Keratinocyte (primary cell): ENCODE measurements at regions not wholly inside any gene's neighbourhood (a gene's known extent, or its start where the extent isn't known, plus 50 kb on each side); places are given as distances from the start of the nearest gene placed in this dataset.

Experiments
- DNase-seq: peaks from one replicate; pipeline ENCODE4 v3.0.0-alpha.2; 2011; ENCODE audit warnings: low read depth, missing footprints, low spot score
- FAIRE-seq: peaks from 2 replicates; lab custom pipeline; 2011; peaks lifted over from hg19 to GRCh38; lab: Jason Lieb, UNC
- H2AFZ ChIP-seq: 2 replicates; pipeline ENCODE4 v1.6.0; 2012; ENCODE audit warnings: low read length, control low read depth, inconsistent platforms; ENCODE audit not compliant: control insufficient read depth
- H3K27ac ChIP-seq: 2 replicates; pipeline ENCODE4 v1.5.1; 2011; ENCODE audit warnings: low read length; ENCODE audit not compliant: control insufficient read depth, insufficient read depth
- H3K27me3 ChIP-seq: 3 replicates; pipeline ENCODE4 v1.6.0; 2011; ENCODE audit warnings: low read length; ENCODE audit not compliant: control insufficient read depth, insufficient read depth; ENCODE audit errors: extremely low read depth
- H3K36me3 ChIP-seq, 2 experiments: 2 replicates in 1 of 2; 3 replicates in 1 of 2; pipeline ENCODE4 v1.5.1; 2011; ENCODE audit warnings: low read length in 2 of 2, mild to moderate bottlenecking in 1 of 2; ENCODE audit not compliant: control insufficient read depth in 2 of 2, insufficient read depth in 2 of 2; ENCODE audit errors: extremely low read depth in 1 of 2
- H3K4me1 ChIP-seq: 3 replicates; pipeline ENCODE4 v1.5.1; 2011; ENCODE audit warnings: low read length; ENCODE audit not compliant: control insufficient read depth, insufficient read depth; ENCODE audit errors: extremely low read depth
- H3K4me2 ChIP-seq: 3 replicates; pipeline ENCODE4 v1.6.0; 2011; ENCODE audit warnings: low read depth, low read length; ENCODE audit not compliant: control insufficient read depth, insufficient read depth; ENCODE audit errors: extremely low read depth
- H3K4me3 ChIP-seq, 3 experiments: fragments of 200-600 bp in 1 of 3; sonication (generic) in 1 of 3; 2 replicates in 2 of 3; 3 replicates in 1 of 3; pipeline ENCODE4 v1.5.1; 2011 to 2016; ENCODE audit warnings: low read length in 3 of 3, mild to moderate bottlenecking in 3 of 3, control low read depth in 2 of 3, inconsistent platforms in 1 of 3, low read depth in 1 of 3, mixed read lengths in 1 of 3, mixed run types in 1 of 3, moderate library complexity in 1 of 3; ENCODE audit not compliant: control insufficient read depth in 2 of 3, insufficient read depth in 2 of 3; ENCODE audit errors: extremely low read depth in 1 of 3
- H3K79me2 ChIP-seq: 2 replicates; pipeline ENCODE4 v1.6.0; 2012; ENCODE audit warnings: low read length; ENCODE audit not compliant: control insufficient read depth, insufficient read depth
- H3K9ac ChIP-seq: 3 replicates; pipeline ENCODE4 v1.6.0; 2011; ENCODE audit warnings: low read length; ENCODE audit not compliant: control insufficient read depth, insufficient read depth; ENCODE audit errors: extremely low read depth
- H3K9me1 ChIP-seq: 3 replicates; pipeline ENCODE4 v1.6.0; 2011; ENCODE audit warnings: low read length; ENCODE audit not compliant: control insufficient read depth, insufficient read depth; ENCODE audit errors: extremely low read depth
- H3K9me3 ChIP-seq: 2 replicates; pipeline ENCODE4 v1.5.1; 2012; ENCODE audit warnings: low read depth, low read length; ENCODE audit not compliant: control insufficient read depth
- H4K20me1 ChIP-seq: 3 replicates; pipeline ENCODE4 v1.6.0; 2011; ENCODE audit warnings: low read length; ENCODE audit not compliant: control insufficient read depth, insufficient read depth; ENCODE audit errors: extremely low read depth
- CTCF ChIP-seq, 3 experiments: IDR thresholded peaks in 1 of 3; conservative IDR thresholded peaks in 1 of 3; optimal IDR thresholded peaks in 1 of 3; 2 replicates in 2 of 3; 3 replicates in 1 of 3; pipeline versions ENCODE3 to v1.5.1; 2011; ENCODE audit warnings: low read length in 3 of 3, mild to moderate bottlenecking in 3 of 3, moderate library complexity in 2 of 3, control low read depth in 1 of 3, inconsistent platforms in 1 of 3; ENCODE audit not compliant: insufficient read depth in 2 of 3; ENCODE audit errors: extremely low read depth in 1 of 3
- EZH2 ChIP-seq: IDR thresholded peaks from one replicate; pipeline ENCODE4 v1.6.1; 2012; ENCODE audit warnings: inconsistent platforms, mild to moderate bottlenecking, low read length, moderate library complexity
- dilution Hi-C: fragments of 300-500 bp; cut with MboI; formaldehyde crosslinking; loops from one replicate; pipeline ENCODE4 v1.7.0; 2020; ENCODE audit warnings: low sequenced_read_pairs; ENCODE audit not compliant: extremely low pct_ligation_motif_present

GRCh38 chr9:79384091-79384490 lies 187.7 kb upstream of the TLE4 start:
- peaks cover 25% of the 10 kb centered on the region for H3K4me1 ChIP-seq
- H3K79me2 ChIP-seq, result no peaks in the 10 kb centered on the region
- no peak overlapping the region for H3K27ac ChIP-seq
- no peaks in the 10 kb centered on the region for H4K20me1 ChIP-seq
- TF ChIP-seq EZH2 (no peak), CTCF (optimal IDR thresholded peaks at IDR 0.05 in 1 of 3, IDR thresholded peaks at IDR 0.05 in 1 of 3, conservative IDR thresholded peaks at IDR 0.05 in 1 of 3; ENCODE audit: extremely low read depth in 1 of 3, insufficient read depth in 2 of 3, low read length in 3 of 3) (no peak)
- H3K27me3 ChIP-seq, result no peaks in the 10 kb centered on the region
- no peaks in the 10 kb centered on the region for H3K9me1 ChIP-seq
- dilution Hi-C loops, result no loop called here
- H3K9me3 ChIP-seq, result no peaks in the 10 kb centered on the region
- no peaks in the 10 kb centered on the region for H3K36me3 ChIP-seq
- DNase-seq (no peak), FAIRE-seq (no peak)
- no peak overlapping the region for H3K9ac ChIP-seq
- no peak overlapping the region for H2AFZ ChIP-seq
- H3K4me2 ChIP-seq, result no peak overlapping the region
- no peak overlapping the region for H3K4me3 ChIP-seq

- TF ChIP-seq CTCF (optimal IDR thresholded peaks at IDR 0.05 in 1 of 3, IDR thresholded peaks at IDR 0.05 in 1 of 3, conservative IDR thresholded peaks at IDR 0.05 in 1 of 3; ENCODE audit: extremely low read depth in 1 of 3, insufficient read depth in 2 of 3, low read length in 3 of 3) (no peak), EZH2 (no peak)
- no peak for DNase-seq
- no peak overlapping the region for H2AFZ ChIP-seq
- H3K9me1 ChIP-seq, result no peaks in the 10 kb centered on the region
- H3K79me2 ChIP-seq, result no peaks in the 10 kb centered on the region
- no peak overlapping the region for H3K4me3 ChIP-seq
- H4K20me1 ChIP-seq, result no peaks in the 10 kb centered on the region
- no peak overlapping the region for H3K27ac ChIP-seq
- no peaks in the 10 kb centered on the region for H3K27me3 ChIP-seq
- no peak for FAIRE-seq
- peaks cover 25% of the 10 kb centered on the region for H3K4me1 ChIP-seq
- H3K9ac ChIP-seq, result no peak overlapping the region
- H3K4me2 ChIP-seq, result no peak overlapping the region
- H3K36me3 ChIP-seq, result no peaks in the 10 kb centered on the region
- dilution Hi-C loops, result no loop called here
- no peaks in the 10 kb centered on the region for H3K9me3 ChIP-seq
Observed at GRCh38 chr9:79384501-79384900, 187.3 kb upstream of the TLE4 start.
